ENCODE measurements at regions not wholly inside any gene's neighbourhood (a gene's known extent, or its start where the extent isn't known, plus 50 kb on each side); places are given as distances from the start of the nearest gene placed in this dataset.
A peak's percentile ranks its signal among the peaks of the same experiment; 100 is the strongest.
"Not testable (repeated sequence)": the region's sequence is repeated elsewhere in the genome, so short reads cannot be mapped to it uniquely, and the experiment has no call there.

DNA sequence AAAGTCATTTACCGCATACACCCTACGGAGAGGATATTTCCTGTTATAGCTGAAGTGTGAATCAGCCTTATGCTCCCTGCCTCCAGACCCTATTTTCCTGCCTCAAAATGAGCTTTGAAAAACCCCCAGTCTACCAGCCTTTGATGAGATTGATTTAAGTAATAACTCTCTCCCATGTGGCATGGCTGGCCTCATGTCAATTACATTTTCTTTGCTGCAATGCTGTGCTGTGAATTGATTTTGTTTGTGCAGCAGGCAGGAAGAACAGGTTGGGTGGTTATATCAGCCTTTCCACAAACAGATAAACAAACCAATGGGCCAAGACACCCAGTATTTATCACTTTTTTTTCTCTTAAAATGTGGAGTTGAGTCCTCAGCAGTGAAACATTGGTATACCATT, 1105.5 kb upstream of the TMEM132C start:
- Histone ChIP-seq H3K9me3 (ENCODE audit: control insufficient read depth in 1 of 2, low read length in 2 of 2) (no peaks in the 10 kb centered on the region), H3K9ac (ENCODE audit: low read depth in 1 of 2, low read length in 2 of 2) (no peak overlapping the region), H3K4me3 (ENCODE audit: low read depth in 1 of 2, low read length in 2 of 2) (no peak overlapping the region), H3K27ac (ENCODE audit: low read depth, low read length) (no peak overlapping the region), H3K4me1 (ENCODE audit: control insufficient read depth in 1 of 2, insufficient read depth in 2 of 2, low read length in 2 of 2) (no peaks in the 10 kb centered on the region), H3K36me3 (ENCODE audit: control insufficient read depth in 1 of 2, insufficient read depth in 2 of 2, low read length in 2 of 2) (no peaks in the 10 kb centered on the region), H3K27me3 (ENCODE audit: control insufficient read depth in 1 of 2, insufficient read depth in 2 of 2, low read length in 2 of 2) (no peaks in the 10 kb centered on the region)

DNA sequence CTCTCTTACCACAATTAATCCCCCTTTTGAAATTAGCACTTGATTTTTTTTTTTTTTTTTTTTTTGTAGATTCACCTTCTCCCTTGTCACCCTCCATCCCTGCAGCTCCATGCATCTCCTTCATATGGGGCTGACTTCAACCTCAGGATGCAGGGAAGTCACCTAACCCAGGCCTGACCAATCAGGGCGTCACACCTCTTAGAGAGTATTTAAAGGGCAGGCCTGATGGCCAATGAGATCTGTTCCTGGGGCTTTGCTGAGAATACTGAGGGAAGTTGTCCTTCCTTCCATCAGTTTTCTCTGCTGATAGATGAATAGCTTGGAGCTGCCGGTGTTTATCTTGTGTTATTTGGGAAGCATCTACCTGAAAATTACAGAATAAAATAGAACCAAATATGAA, 1104.7 kb upstream of the TMEM132C start:
- Histone ChIP-seq H3K4me1 (ENCODE audit: control insufficient read depth in 1 of 2, insufficient read depth in 2 of 2, low read length in 2 of 2) (no peaks in the 10 kb centered on the region), H3K27ac (ENCODE audit: low read depth, low read length) (no peak overlapping the region), H3K9ac (ENCODE audit: low read depth in 1 of 2, low read length in 2 of 2) (no peak overlapping the region), H3K9me3 (ENCODE audit: control insufficient read depth in 1 of 2, low read length in 2 of 2) (no peaks in the 10 kb centered on the region), H3K36me3 (ENCODE audit: control insufficient read depth in 1 of 2, insufficient read depth in 2 of 2, low read length in 2 of 2) (no peaks in the 10 kb centered on the region), H3K27me3 (ENCODE audit: control insufficient read depth in 1 of 2, insufficient read depth in 2 of 2, low read length in 2 of 2) (no peaks in the 10 kb centered on the region), H3K4me3 (ENCODE audit: low read depth in 1 of 2, low read length in 2 of 2) (no peak overlapping the region)

DNA sequence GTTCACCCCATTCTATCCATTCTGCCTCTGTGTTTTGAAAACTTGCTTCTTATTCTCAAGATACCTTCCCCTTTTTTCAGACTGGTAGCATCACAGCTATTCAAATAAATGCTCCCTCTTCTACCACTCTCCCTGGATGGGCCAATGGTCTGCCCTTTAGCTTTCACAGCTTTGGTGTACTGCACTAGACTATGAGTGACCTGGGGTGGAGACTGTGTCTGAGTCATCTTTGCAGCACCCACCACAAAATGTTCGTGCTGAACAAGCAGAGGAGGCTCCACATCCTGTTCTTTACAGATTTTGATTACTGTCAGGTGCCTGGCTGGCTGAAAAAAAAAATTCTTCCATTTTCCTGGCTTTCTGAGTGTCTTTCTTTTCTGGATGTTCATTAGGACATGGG, 1104.1 kb upstream of the TMEM132C start:
- Histone ChIP-seq H3K4me1 (ENCODE audit: control insufficient read depth in 1 of 2, insufficient read depth in 2 of 2, low read length in 2 of 2) (no peaks in the 10 kb centered on the region), H3K9ac (ENCODE audit: low read depth in 1 of 2, low read length in 2 of 2) (no peak overlapping the region), H3K27ac (ENCODE audit: low read depth, low read length) (no peak overlapping the region), H3K4me3 (ENCODE audit: low read depth in 1 of 2, low read length in 2 of 2) (no peak overlapping the region), H3K36me3 (ENCODE audit: control insufficient read depth in 1 of 2, insufficient read depth in 2 of 2, low read length in 2 of 2) (no peaks in the 10 kb centered on the region), H3K27me3 (ENCODE audit: control insufficient read depth in 1 of 2, insufficient read depth in 2 of 2, low read length in 2 of 2) (no peaks in the 10 kb centered on the region), H3K9me3 (ENCODE audit: control insufficient read depth in 1 of 2, low read length in 2 of 2) (no peaks in the 10 kb centered on the region)

DNA sequence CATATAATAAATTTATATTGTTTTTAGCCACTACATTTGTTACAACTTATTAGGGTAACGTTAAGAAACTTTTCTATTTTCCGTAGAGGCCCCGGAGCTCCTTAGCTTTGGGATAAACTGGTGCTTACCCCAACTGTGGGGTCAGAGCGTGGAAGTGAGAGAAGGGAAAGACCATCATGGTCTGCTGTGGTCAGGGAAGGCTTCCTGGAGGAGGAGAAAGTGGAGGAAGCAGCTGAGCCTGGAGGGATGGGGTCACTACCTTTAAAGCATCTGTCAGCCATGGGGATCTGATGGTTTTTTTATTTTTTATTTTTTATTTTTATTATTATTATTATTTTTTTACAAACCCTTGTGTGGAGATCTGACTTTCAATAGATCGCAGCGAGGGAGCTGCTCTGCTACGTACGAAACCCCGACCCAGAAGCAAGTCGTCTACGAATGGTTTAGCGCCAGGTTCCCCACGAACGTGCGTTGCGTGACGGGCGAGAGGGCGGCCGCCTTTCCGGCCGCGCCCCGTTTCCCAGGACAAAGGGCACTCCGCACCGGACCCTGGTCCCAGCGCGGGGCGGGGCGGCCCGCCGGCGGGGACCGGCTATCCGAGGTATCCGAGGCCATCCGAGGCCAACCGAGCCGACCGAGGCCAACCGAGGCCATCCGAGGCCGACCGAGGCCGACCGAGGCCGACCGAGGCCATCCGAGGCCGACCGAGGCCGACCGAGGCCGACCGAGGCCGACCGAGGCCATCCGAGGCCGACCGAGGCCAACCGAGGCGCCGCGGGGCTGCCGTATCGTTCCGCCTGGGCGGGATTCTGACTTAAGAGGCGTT, 1101.2 kb upstream of the TMEM132C start:
- no peaks in the 10 kb centered on the region for H3K36me3 ChIP-seq (ENCODE audit: control insufficient read depth in 1 of 2, insufficient read depth in 2 of 2, low read length in 2 of 2)
- no peaks in the 10 kb centered on the region for H3K4me1 ChIP-seq (ENCODE audit: control insufficient read depth in 1 of 2, insufficient read depth in 2 of 2, low read length in 2 of 2)
- peaks cover 0 to 2% of the 10 kb centered on the region in 2 donors for H3K27me3 ChIP-seq (ENCODE audit: control insufficient read depth in 1 of 2, insufficient read depth in 2 of 2, low read length in 2 of 2)
- no peak overlapping the region for H3K4me3 ChIP-seq (ENCODE audit: low read depth in 1 of 2, low read length in 2 of 2)
- peak overlapping the region in 1 of 2 donors; percentile 32 for H3K9ac ChIP-seq (ENCODE audit: low read depth in 1 of 2, low read length in 2 of 2)
- no peak overlapping the region for H3K27ac ChIP-seq (ENCODE audit: low read depth, low read length)
- H3K9me3 ChIP-seq (ENCODE audit: control insufficient read depth in 1 of 2, low read length in 2 of 2): no peaks in the 10 kb centered on the region

DNA sequence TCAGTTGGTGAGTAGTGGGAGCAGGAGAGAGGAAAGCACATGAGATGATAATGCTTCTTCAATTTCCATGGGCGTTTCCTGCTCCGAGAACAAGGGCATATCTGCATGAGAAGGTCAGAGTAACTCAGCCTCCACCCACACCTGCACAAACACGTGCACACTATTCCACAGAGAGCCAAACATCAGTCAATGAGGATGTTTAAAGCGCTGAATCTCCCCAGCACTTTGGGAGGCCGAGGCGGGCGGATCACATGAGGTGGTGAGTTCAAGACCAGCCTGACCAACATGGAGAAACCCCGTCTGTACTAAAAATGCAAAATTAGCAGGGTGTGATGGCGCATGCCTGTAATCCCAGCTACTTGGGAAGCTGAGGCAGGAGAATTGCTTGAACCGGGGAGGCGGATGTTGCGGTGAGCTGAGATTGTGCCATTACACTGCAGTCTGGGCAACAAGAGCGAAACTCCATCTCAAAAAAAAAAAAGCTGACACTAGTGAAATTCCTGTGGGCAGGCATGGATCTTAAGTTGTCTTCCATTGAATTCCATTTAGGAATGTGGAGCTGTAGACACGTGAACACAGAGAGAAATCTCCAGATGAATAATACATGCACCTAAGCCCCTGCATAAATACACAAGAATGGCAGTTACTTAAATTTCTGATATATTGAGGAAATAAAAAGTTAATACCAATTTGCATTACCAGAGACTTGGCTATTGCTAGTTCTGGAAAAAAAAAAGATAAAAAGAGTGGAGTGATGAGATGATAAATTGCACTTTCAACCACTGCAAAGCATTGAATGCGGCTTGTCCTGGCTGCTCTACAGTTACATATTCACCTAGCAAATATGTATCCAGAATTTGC, 1097.4 kb upstream of the TMEM132C start:
- H3K9me3 ChIP-seq (ENCODE audit: control insufficient read depth in 1 of 2, low read length in 2 of 2): no peaks in the 10 kb centered on the region
- H3K27me3 ChIP-seq (ENCODE audit: control insufficient read depth in 1 of 2, insufficient read depth in 2 of 2, low read length in 2 of 2): peaks cover 0 to 2% of the 10 kb centered on the region in 2 donors
- H3K9ac ChIP-seq (ENCODE audit: low read depth in 1 of 2, low read length in 2 of 2): no peak overlapping the region
- no peaks in the 10 kb centered on the region for H3K4me1 ChIP-seq (ENCODE audit: control insufficient read depth in 1 of 2, insufficient read depth in 2 of 2, low read length in 2 of 2)
- H3K27ac ChIP-seq (ENCODE audit: low read depth, low read length): no peak overlapping the region
- H3K4me3 ChIP-seq (ENCODE audit: low read depth in 1 of 2, low read length in 2 of 2): no peak overlapping the region
- H3K36me3 ChIP-seq (ENCODE audit: control insufficient read depth in 1 of 2, insufficient read depth in 2 of 2, low read length in 2 of 2): no peaks in the 10 kb centered on the region

DNA sequence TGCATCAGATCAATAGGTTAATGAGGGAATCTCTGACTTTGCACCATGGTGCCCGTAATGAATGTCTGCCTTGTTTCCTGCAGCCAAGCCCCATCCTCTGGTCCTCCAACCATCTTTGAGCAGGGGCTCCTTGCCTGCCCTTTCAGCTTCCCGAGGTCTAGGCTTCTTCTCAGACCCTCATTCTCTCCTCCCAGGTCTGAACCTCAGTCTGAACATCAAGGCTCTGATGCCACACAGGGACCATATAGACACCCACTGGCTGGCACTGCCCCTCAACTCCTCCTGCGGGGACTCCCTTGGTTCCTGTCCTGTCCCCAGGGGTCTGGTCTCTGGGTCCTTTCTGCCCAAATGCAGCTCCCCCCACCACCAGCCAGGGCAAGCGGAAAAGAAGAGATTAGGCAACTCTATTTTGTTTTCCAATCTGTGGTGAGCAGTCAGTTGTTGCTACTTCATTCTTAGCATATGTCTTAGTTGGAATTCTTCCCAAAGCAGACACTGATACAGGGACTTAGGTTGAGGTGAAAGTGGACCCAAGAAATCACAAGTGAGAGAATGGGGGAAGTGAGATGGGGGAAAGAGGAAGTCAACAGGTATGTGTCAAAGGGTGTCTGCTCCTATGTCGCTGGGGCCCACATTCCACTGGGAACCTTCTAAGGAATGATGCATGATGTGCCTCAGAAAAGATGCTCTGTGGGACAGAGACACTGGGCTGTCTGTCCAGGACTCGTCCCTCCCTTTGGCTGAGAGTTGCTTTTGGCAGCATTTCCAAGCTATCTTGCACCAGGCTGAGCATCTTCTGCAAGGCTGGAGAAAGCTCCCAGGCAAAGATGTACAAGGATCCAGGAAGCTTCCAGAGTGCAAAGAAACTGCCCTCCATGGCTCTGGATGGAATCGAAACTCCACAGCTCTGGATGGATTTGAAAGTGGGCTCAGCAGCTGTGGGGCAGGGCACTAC, 1096.5 kb upstream of the TMEM132C start:
- Histone ChIP-seq H3K4me1 (ENCODE audit: control insufficient read depth in 1 of 2, insufficient read depth in 2 of 2, low read length in 2 of 2) (no peaks in the 10 kb centered on the region), H3K36me3 (ENCODE audit: control insufficient read depth in 1 of 2, insufficient read depth in 2 of 2, low read length in 2 of 2) (no peaks in the 10 kb centered on the region), H3K27me3 (ENCODE audit: control insufficient read depth in 1 of 2, insufficient read depth in 2 of 2, low read length in 2 of 2) (peaks cover 0 to 2% of the 10 kb centered on the region in 2 donors), H3K27ac (ENCODE audit: low read depth, low read length) (no peak overlapping the region), H3K9ac (ENCODE audit: low read depth in 1 of 2, low read length in 2 of 2) (no peak overlapping the region), H3K9me3 (ENCODE audit: control insufficient read depth in 1 of 2, low read length in 2 of 2) (no peaks in the 10 kb centered on the region), H3K4me3 (ENCODE audit: low read depth in 1 of 2, low read length in 2 of 2) (no peak overlapping the region)

DNA sequence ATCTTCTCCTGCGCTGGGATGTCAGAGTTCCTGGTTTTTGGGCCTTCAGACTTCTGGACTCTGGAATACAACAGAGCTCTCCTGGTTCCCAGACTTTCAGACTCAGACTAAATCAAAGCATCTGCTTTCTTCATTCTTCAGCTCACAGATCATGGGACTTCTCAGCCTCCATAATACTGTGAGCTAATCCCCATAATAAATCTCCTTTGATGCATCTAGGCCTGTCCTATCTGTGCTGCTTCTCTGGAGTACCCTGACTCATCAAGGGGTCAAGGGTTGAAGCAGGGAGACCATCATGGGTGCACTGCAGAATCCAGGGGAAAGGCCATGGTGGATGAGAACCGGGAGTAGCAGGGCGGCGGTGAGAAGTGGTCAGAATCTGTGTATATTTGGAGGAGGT, 1094.1 kb upstream of the TMEM132C start:
- peaks cover 9 to 15% of the 10 kb centered on the region in 2 donors for H3K9me3 ChIP-seq (ENCODE audit: control insufficient read depth in 1 of 2, low read length in 2 of 2)
- H3K27me3 ChIP-seq (ENCODE audit: control insufficient read depth in 1 of 2, insufficient read depth in 2 of 2, low read length in 2 of 2): peaks cover 0 to 2% of the 10 kb centered on the region in 2 donors
- no peak overlapping the region for H3K9ac ChIP-seq (ENCODE audit: low read depth in 1 of 2, low read length in 2 of 2)
- H3K27ac ChIP-seq (ENCODE audit: low read depth, low read length): no peak overlapping the region
- no peaks in the 10 kb centered on the region for H3K36me3 ChIP-seq (ENCODE audit: control insufficient read depth in 1 of 2, insufficient read depth in 2 of 2, low read length in 2 of 2)
- H3K4me1 ChIP-seq (ENCODE audit: control insufficient read depth in 1 of 2, insufficient read depth in 2 of 2, low read length in 2 of 2): no peaks in the 10 kb centered on the region
- H3K4me3 ChIP-seq (ENCODE audit: low read depth in 1 of 2, low read length in 2 of 2): no peak overlapping the region

DNA sequence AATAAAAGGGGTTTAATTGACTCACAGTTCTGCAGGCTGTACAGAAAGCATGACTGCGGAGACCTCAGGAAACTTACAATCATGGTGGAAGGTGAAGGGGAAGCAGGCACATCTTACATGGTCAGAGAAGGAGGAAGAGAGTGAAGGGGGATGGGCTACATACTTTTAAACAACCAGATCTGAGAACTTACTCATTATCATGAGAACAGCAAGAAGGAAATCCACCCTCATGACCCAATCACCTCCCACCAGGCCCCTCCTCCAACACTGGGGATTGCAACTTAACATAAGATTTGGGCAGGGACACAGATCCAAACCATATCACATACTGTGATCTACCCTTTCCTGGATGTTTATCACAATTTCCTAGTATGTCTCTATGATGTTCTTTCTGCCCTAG, 1093.0 kb upstream of the TMEM132C start:
- not testable (repeated sequence) for H3K36me3 ChIP-seq (ENCODE audit: control insufficient read depth in 1 of 2, insufficient read depth in 2 of 2, low read length in 2 of 2); H3K27me3 ChIP-seq (ENCODE audit: control insufficient read depth in 1 of 2, insufficient read depth in 2 of 2, low read length in 2 of 2); H3K9ac ChIP-seq (ENCODE audit: low read depth in 1 of 2, low read length in 2 of 2); H3K4me1 ChIP-seq (ENCODE audit: control insufficient read depth in 1 of 2, insufficient read depth in 2 of 2, low read length in 2 of 2); H3K27ac ChIP-seq (ENCODE audit: low read depth, low read length); H3K4me3 ChIP-seq (ENCODE audit: low read depth in 1 of 2, low read length in 2 of 2)
- peaks cover 9 to 15% of the 10 kb centered on the region in 2 donors for H3K9me3 ChIP-seq (ENCODE audit: control insufficient read depth in 1 of 2, low read length in 2 of 2)

DNA sequence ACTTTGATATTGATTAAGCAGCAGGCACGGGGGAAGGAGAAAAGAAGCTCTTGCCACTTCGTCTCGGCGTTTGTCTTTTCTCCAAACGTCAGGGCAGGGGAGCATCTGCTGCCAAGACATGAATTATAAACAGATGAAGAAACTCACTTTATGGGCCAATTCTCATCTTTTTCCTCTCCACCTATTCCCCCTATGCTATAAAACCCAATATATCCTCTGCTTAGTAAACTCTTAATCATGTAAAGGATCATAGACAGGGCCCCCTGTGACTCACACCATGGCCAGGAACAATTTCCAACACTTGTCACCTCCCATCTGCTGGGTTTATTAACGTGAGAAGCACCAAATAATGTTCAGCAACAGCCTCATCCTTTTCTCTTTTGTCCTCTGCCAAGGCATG, 1092.1 kb upstream of the TMEM132C start:
- H3K27me3 ChIP-seq (ENCODE audit: control insufficient read depth in 1 of 2, insufficient read depth in 2 of 2, low read length in 2 of 2): peaks cover 0 to 2% of the 10 kb centered on the region in 2 donors
- H3K36me3 ChIP-seq (ENCODE audit: control insufficient read depth in 1 of 2, insufficient read depth in 2 of 2, low read length in 2 of 2): no peaks in the 10 kb centered on the region
- no peak overlapping the region for H3K4me3 ChIP-seq (ENCODE audit: low read depth in 1 of 2, low read length in 2 of 2)
- H3K27ac ChIP-seq (ENCODE audit: low read depth, low read length): no peak overlapping the region
- H3K9me3 ChIP-seq (ENCODE audit: control insufficient read depth in 1 of 2, low read length in 2 of 2): peaks cover 9 to 15% of the 10 kb centered on the region in 2 donors
- H3K4me1 ChIP-seq (ENCODE audit: control insufficient read depth in 1 of 2, insufficient read depth in 2 of 2, low read length in 2 of 2): no peaks in the 10 kb centered on the region
- H3K9ac ChIP-seq (ENCODE audit: low read depth in 1 of 2, low read length in 2 of 2): no peak overlapping the region
